Hematopoietic multipotent progenitor cell treated with erythropoietin and hydrocortisone succinate and interleukin-3 and kit ligand, for 15 days (in vitro differentiated cells): ENCODE measurements at regions not wholly inside any gene's neighbourhood (a gene's known extent, or its start where the extent isn't known, plus 50 kb on each side); places are given as distances from the start of the nearest gene placed in this dataset.

Experiments
- DNase-seq: peaks from one replicate; pipeline ENCODE4 v3.0.0-alpha.2; 2015; ENCODE audit warnings: low spot score

DNA sequence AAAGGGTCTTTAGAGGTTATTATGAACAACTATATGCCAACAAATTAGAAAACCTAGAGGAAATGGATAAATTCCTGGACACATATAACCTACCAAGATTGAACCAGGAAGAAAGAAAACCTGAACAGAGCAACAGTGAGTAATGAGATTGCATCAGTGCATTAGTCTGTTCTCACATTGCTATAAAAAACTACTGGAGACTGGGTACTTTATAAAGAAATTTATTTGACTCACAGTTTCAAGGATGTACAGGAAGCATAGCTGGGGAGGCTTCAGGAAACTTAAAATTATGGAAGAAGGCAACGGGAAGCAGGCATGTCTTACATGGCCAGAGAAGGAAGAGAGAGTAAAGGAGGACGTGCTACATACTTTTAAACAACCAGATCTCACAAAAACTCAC lies 70.8 kb upstream of the GNAZ start:
- DNase-seq = no peak

DNA sequence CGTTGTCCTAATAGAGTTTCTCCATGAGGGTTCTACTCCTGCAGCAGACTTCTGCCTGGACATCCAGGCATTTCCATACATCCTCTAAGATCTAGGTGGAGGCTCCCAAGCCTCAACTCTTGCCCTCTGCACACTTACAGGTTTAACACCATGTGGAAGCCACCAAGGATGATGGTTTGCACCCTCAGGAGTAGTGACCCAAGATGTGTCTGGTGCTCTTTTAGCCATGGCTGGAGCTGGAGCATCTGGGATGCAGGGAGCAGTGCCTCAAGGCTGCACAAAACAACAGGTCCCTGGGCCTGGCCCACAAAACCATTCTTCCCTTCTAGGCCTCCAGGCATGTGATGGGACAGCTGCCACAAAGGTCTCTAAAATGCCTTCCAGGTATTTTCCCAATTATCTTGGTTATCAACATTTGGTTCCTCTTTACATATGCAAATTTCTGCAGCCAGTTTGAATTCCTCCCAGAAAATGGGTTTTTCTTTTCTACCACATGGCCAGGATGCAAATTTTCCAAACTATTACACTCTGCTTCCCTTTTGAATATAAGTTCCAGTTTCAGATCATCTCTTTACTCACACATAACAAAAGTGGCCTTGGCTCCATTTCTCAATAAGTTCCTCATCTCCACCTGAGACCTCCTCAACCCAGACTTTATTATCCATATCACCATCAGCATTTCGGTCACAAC lies 69.5 kb upstream of the GNAZ start:
- no peak for DNase-seq

DNA sequence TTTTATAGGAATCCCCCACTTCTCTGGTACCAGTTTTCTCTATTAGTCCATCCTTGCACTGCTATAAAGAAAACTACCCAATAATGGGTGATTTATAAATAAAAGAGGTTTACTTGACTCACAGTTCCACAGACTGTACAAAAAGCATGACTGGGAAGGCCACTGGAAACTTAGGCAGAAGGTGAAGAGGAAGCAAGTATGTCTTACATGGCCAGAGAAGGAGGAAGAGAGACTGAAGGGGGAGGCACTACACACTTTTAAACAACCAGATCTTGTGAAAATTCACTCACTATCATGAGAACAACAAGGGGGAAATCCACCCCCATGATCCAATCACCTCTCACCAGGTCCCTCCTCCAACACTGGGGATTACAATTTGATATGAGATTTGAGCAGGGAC lies 68.9 kb upstream of the GNAZ start:
- DNase-seq = no peak

DNA sequence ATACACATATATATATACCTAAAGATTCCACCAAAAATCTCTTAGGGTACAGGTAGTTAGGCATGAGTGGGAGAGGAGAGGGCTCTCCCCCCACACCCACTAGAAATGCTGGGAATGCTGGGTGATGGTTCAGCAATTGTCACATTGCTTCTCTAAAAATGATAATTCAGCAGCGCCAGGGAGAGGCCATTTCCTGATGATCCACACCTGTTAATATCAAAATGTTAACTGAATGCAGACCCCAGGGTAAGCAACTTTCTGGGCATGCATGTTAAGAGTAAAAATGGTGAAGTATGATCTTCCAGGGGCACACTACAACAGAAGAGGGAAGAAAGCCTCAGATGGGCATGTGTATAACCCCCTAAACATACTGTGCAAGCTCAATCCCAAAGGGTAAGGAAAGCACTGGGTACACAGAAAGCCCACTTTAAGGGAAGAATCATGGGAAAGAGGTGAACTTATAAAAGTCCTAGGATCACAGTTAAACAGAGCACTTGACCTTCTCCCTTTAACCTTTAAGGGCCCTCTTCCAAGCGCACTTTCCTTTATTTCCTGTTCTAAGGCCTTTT lies 67.6 kb upstream of the GNAZ start:
- no peak for DNase-seq

DNA sequence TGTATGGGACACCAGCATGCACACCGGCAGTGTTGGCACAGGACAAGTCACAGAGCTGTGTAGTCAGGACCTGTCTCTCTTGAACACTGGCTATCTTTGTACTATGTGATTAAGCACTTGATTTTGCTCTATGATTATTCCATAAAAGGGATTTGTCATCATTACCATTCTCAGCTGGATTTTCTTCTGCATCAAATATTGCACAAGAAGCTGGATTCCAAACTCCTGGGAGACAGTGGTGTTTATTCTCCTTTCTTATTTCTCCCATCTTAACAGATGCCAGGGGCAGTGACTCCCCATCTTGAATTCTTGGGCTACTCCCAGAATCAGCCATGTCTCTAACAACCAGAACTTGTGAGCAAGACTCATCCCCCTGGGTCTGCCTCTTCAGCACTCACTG lies 62.5 kb upstream of the GNAZ start:
- DNase-seq = no peak

DNA sequence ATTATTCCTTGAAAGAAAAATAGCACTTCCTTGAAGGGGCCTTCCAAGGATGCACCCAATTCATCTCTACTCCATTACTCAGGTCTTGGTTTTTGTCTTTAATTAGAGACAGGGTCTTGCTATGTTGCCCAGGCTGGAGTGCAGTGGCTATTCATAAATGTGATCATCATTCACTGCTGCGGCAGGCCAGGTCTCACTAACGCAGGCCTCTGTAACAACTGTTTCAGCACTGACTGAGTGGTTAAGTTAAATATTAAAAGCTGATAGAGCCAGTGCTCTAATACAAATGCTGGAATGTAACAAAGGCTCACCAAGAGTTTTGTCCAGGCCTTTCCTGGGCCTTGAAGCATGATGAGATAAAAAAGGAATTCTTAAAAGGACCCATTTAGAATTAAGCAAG lies 61.4 kb upstream of the GNAZ start:
- no peak for DNase-seq
